ENCODE measurements at regions not wholly inside any gene's neighbourhood (a gene's known extent, or its start where the extent isn't known, plus 50 kb on each side); places are given as distances from the start of the nearest gene placed in this dataset.

DNA sequence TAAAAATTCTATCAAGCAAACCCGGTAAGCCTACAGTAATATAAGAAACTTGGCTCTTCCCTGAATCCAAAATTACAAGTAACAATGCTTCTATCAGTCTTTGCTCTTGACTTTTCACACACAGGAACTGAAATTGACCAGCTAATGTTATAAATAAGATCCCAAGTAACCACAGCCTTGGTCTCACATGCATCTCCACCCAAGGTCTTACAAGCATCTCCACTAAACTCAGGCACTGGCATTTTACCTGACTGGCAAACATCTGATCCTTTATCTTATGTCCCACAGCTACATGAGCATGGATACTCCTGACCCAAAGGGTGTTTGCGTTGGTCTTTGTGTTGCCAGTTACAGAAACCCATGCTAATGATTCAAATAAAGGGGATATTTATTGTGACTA is 302.3 kb upstream of the EPHA4 start:
- TF ChIP-seq, protein P1, sequence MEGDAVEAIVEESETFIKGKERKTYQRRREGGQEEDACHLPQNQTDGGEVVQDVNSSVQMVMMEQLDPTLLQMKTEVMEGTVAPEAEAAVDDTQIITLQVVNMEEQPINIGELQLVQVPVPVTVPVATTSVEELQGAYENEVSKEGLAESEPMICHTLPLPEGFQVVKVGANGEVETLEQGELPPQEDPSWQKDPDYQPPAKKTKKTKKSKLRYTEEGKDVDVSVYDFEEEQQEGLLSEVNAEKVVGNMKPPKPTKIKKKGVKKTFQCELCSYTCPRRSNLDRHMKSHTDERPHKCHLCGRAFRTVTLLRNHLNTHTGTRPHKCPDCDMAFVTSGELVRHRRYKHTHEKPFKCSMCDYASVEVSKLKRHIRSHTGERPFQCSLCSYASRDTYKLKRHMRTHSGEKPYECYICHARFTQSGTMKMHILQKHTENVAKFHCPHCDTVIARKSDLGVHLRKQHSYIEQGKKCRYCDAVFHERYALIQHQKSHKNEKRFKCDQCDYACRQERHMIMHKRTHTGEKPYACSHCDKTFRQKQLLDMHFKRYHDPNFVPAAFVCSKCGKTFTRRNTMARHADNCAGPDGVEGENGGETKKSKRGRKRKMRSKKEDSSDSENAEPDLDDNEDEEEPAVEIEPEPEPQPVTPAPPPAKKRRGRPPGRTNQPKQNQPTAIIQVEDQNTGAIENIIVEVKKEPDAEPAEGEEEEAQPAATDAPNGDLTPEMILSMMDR (IDR thresholded peaks at IDR 0.05), result no peak
- TF ChIP-seq POLR2A (IDR thresholded peaks at IDR 0.05), result no peak

All from uterus (tissue), 2 donors.